Upper lobe of left lung (tissue), 4 donors: ENCODE measurements at regions not wholly inside any gene's neighbourhood (a gene's known extent, or its start where the extent isn't known, plus 50 kb on each side); places are given as distances from the start of the nearest gene placed in this dataset.
A peak's percentile ranks its signal among the peaks of the same experiment; 100 is the strongest.

Experiments used
- CTCF ChIP-seq, 6 experiments: fragments of 450-650 bp in 4 of 6; fragments of 200-600 bp in 2 of 6; sonication (generic) in 2 of 6; IDR thresholded peaks; one replicate each; pipeline ENCODE4 v1.5.1; 2016 to 2019; ENCODE audit warnings: antibody characterized with exemption in 6 of 6
- EP300 ChIP-seq, 4 donors: sonication (generic); formaldehyde crosslinking; IDR thresholded peaks; one replicate each; pipeline ENCODE4 v1.5.1; 2017; ENCODE audit warnings: antibody characterized with exemption in 4 of 4, control low read depth in 2 of 4
- POLR2A ChIP-seq, 4 donors: fragments of 450-650 bp; IDR thresholded peaks; one replicate each; pipeline ENCODE4 v1.5.1; 2016 to 2017; ENCODE audit warnings: antibody characterized with exemption in 4 of 4, mild to moderate bottlenecking in 2 of 4
- POLR2AphosphoS5 ChIP-seq, 2 donors: sonication (generic); formaldehyde crosslinking; IDR thresholded peaks; one replicate each; pipeline ENCODE4 v1.5.1; 2017; ENCODE audit warnings: antibody characterized with exemption in 2 of 2

GRCh38 chrX:137432609-137433008 lies 133.3 kb upstream of the ZIC3 start:
- TF ChIP-seq CTCF (IDR thresholded peaks at IDR 0.05) (peak in 2 of 6 experiments; percentile 22 to 35), POLR2A (IDR thresholded peaks at IDR 0.05) (no peak), EP300 (IDR thresholded peaks at IDR 0.05) (no peak), POLR2AphosphoS5 (IDR thresholded peaks at IDR 0.05) (no peak)
